Suprapubic skin (tissue), 4 donors: ENCODE measurements at regions not wholly inside any gene's neighbourhood (a gene's known extent, or its start where the extent isn't known, plus 50 kb on each side); places are given as distances from the start of the nearest gene placed in this dataset.

Experiments
- DNase-seq, 2 donors: peaks; one replicate each; pipeline ENCODE4 v3.0.0-alpha.2; 2019; ENCODE audit warnings: low spot score in 2 of 2
- H3K27ac ChIP-seq: fragments of 200-600 bp; sonication (generic); one replicate; pipeline ENCODE4 v1.5.1; 2019
- H3K27me3 ChIP-seq: fragments of 200-600 bp; sonication (generic); one replicate; pipeline ENCODE4 v1.5.1; 2019
- H3K36me3 ChIP-seq: fragments of 200-600 bp; sonication (generic); one replicate; pipeline ENCODE4 v1.5.1; 2019
- H3K4me1 ChIP-seq: fragments of 200-600 bp; sonication (generic); one replicate; pipeline ENCODE4 v1.5.1; 2019
- H3K4me3 ChIP-seq: fragments of 200-600 bp; sonication (generic); one replicate; pipeline ENCODE4 v1.5.1; 2019; ENCODE audit warnings: mild to moderate bottlenecking
- H3K9me3 ChIP-seq: fragments of 200-600 bp; sonication (generic); one replicate; pipeline ENCODE4 v1.5.1; 2019
- CTCF ChIP-seq, 2 donors: fragments of 200-600 bp in 1 of 2; fragments of 450-650 bp in 1 of 2; sonication (generic) in 1 of 2; IDR thresholded peaks; one replicate each; pipeline ENCODE4 v1.5.1; 2016 to 2019; ENCODE audit warnings: antibody characterized with exemption in 2 of 2, mild to moderate bottlenecking in 1 of 2, moderate library complexity in 1 of 2
- EP300 ChIP-seq: sonication (generic); formaldehyde crosslinking; IDR thresholded peaks from one replicate; pipeline ENCODE4 v1.6.1; 2017; ENCODE audit warnings: antibody characterized with exemption
- POLR2A ChIP-seq, 2 donors: fragments of 450-650 bp; IDR thresholded peaks; one replicate each; pipeline ENCODE4 v1.6.1; 2017; ENCODE audit warnings: antibody characterized with exemption in 2 of 2, mild to moderate bottlenecking in 2 of 2, moderate library complexity in 2 of 2
- POLR2AphosphoS5 ChIP-seq, 3 donors: sonication (generic); formaldehyde crosslinking; IDR thresholded peaks; one replicate each; pipeline ENCODE4 v1.6.1; 2017; ENCODE audit warnings: antibody characterized with exemption in 3 of 3
- WGBS: methylation state at CpG from one replicate; pipeline ENCODE4 v1.1.5; 2018; 5-methylcytosine and 5-hydroxymethylcytosine counted together

- no peaks in the 10 kb centered on the region for H3K27me3 ChIP-seq
- no peak overlapping the region for H3K27ac ChIP-seq
- DNase-seq, result no peak
- no peaks in the 10 kb centered on the region for H3K36me3 ChIP-seq
- TF ChIP-seq CTCF (IDR thresholded peaks at IDR 0.05), result no peak
- no peak for TF ChIP-seq POLR2AphosphoS5 (IDR thresholded peaks at IDR 0.05)
- TF ChIP-seq EP300, result no peak
- TF ChIP-seq POLR2A (IDR thresholded peaks at IDR 0.05), result no peak
- no peaks in the 10 kb centered on the region for H3K4me1 ChIP-seq
- WGBS, result 90% methylated on average over 2 of the region's 2 CpGs
- no peak overlapping the region for H3K4me3 ChIP-seq
- no peaks in the 10 kb centered on the region for H3K9me3 ChIP-seq
Observed at GRCh38 chr11:97888641-97889040, 1132.1 kb upstream of the CNTN5 start.

GRCh38 chr11:97890466-97890865 is 1130.3 kb upstream of the CNTN5 start:
- no peaks in the 10 kb centered on the region for H3K36me3 ChIP-seq
- TF ChIP-seq EP300, result no peak
- no peak for TF ChIP-seq CTCF (IDR thresholded peaks at IDR 0.05)
- no peak for TF ChIP-seq POLR2AphosphoS5 (IDR thresholded peaks at IDR 0.05)
- TF ChIP-seq POLR2A (IDR thresholded peaks at IDR 0.05), result no peak
- DNase-seq, result no peak
- no peak overlapping the region for H3K4me3 ChIP-seq
- H3K27me3 ChIP-seq, result no peaks in the 10 kb centered on the region
- H3K27ac ChIP-seq, result no peak overlapping the region
- no peaks in the 10 kb centered on the region for H3K9me3 ChIP-seq
- WGBS, result 81% methylated on average over 1 of the region's 1 CpG
- no peaks in the 10 kb centered on the region for H3K4me1 ChIP-seq

GRCh38 chr11:97893612-97894011 is 1127.1 kb upstream of the CNTN5 start:
- no peaks in the 10 kb centered on the region for H3K9me3 ChIP-seq
- WGBS, result 16% methylated on average over 2 of the region's 2 CpGs
- no peaks in the 10 kb centered on the region for H3K36me3 ChIP-seq
- H3K27me3 ChIP-seq, result no peaks in the 10 kb centered on the region
- H3K4me3 ChIP-seq, result no peak overlapping the region
- no peaks in the 10 kb centered on the region for H3K4me1 ChIP-seq
- TF ChIP-seq POLR2AphosphoS5 (IDR thresholded peaks at IDR 0.05), result no peak
- no peak for TF ChIP-seq CTCF (IDR thresholded peaks at IDR 0.05)
- TF ChIP-seq EP300, result no peak
- no peak for TF ChIP-seq POLR2A (IDR thresholded peaks at IDR 0.05)
- H3K27ac ChIP-seq, result no peak overlapping the region
- DNase-seq, result no peak

- Histone ChIP-seq H3K4me3 (no peak overlapping the region), H3K9me3 (no peaks in the 10 kb centered on the region), H3K27ac (no peak overlapping the region), H3K36me3 (no peaks in the 10 kb centered on the region), H3K4me1 (no peaks in the 10 kb centered on the region), H3K27me3 (no peaks in the 10 kb centered on the region)
- WGBS, result 84% methylated on average over 2 of the region's 2 CpGs
- DNase-seq, result no peak
- no peak for TF ChIP-seq EP300
- TF ChIP-seq POLR2AphosphoS5 (IDR thresholded peaks at IDR 0.05), result no peak
- TF ChIP-seq POLR2A (IDR thresholded peaks at IDR 0.05), result no peak
- no peak for TF ChIP-seq CTCF (IDR thresholded peaks at IDR 0.05)
Observed at GRCh38 chr11:97894978-97895377, 1125.8 kb upstream of the CNTN5 start.

- WGBS, result 83% methylated on average over 3 of the region's 3 CpGs
- H3K27me3 ChIP-seq, result no peaks in the 10 kb centered on the region
- no peak for TF ChIP-seq CTCF (IDR thresholded peaks at IDR 0.05)
- TF ChIP-seq EP300, result no peak
- TF ChIP-seq POLR2AphosphoS5 (IDR thresholded peaks at IDR 0.05), result no peak
- no peaks in the 10 kb centered on the region for H3K9me3 ChIP-seq
- no peaks in the 10 kb centered on the region for H3K4me1 ChIP-seq
- H3K36me3 ChIP-seq, result no peaks in the 10 kb centered on the region
- H3K4me3 ChIP-seq, result no peak overlapping the region
- no peak overlapping the region for H3K27ac ChIP-seq
- no peak for DNase-seq
Observed at GRCh38 chr11:97895572-97895971, 1125.2 kb upstream of the CNTN5 start.
